ENCODE measurements at regions not wholly inside any gene's neighbourhood (a gene's known extent, or its start where the extent isn't known, plus 50 kb on each side); places are given as distances from the start of the nearest gene placed in this dataset.

GRCh38 chr14:85195872-85196477 is 334.0 kb upstream of the FLRT2 start:
- TF ChIP-seq ELF4 (IDR thresholded peaks at IDR 0.05) (no peak), SP1 (IDR thresholded peaks at IDR 0.05) (no peak), BHLHE40 (IDR thresholded peaks at IDR 0.05; ENCODE audit: borderline replicate concordance) (no peak), FOXK2 (IDR thresholded peaks at IDR 0.05) (no peak)
